Loucy (cell line): ENCODE measurements at regions not wholly inside any gene's neighbourhood (a gene's known extent, or its start where the extent isn't known, plus 50 kb on each side); places are given as distances from the start of the nearest gene placed in this dataset.

Source experiments
- H2AFZ ChIP-seq: fragments of 200-600 bp; sonication (generic); 2 replicates; pipeline ENCODE4 v1.6.0; 2016; ENCODE audit warnings: antibody characterized with exemption, mild to moderate bottlenecking, low read length, moderate library complexity
- H3F3A ChIP-seq: fragments of 200-600 bp; 2 replicates; pipeline ENCODE4 v1.6.0; 2016; ENCODE audit warnings: antibody characterized with exemption, low read depth, mild to moderate bottlenecking
- H3K27me3 ChIP-seq: fragments of 200-600 bp; sonication (generic); 2 replicates; pipeline ENCODE4 v1.6.1; 2014; ENCODE audit warnings: low read length, mild to moderate bottlenecking; ENCODE audit not compliant: insufficient read depth, poor library complexity, severe bottlenecking
- H3K36me3 ChIP-seq: fragments of 200-600 bp; sonication (generic); 2 replicates; pipeline ENCODE4 v1.6.1; 2016; ENCODE audit warnings: low read length; ENCODE audit not compliant: insufficient read depth
- H3K4me1 ChIP-seq: fragments of 200-600 bp; sonication (generic); 2 replicates; pipeline ENCODE4 v1.5.1; 2014; ENCODE audit warnings: low read length, mild to moderate bottlenecking; ENCODE audit not compliant: insufficient read depth, poor library complexity, severe bottlenecking
- H3K4me2 ChIP-seq: fragments of 200-600 bp; sonication (generic); 2 replicates; pipeline ENCODE4 v1.6.0; 2014; ENCODE audit warnings: antibody characterized with exemption, low read length, low read depth, mild to moderate bottlenecking; ENCODE audit not compliant: poor library complexity, severe bottlenecking
- H3K4me3 ChIP-seq: fragments of 200-600 bp; sonication (generic); 2 replicates; pipeline ENCODE4 v1.5.1; 2014; ENCODE audit warnings: low read length, mild to moderate bottlenecking, mixed read lengths; ENCODE audit not compliant: poor library complexity, severe bottlenecking
- H3K79me2 ChIP-seq: fragments of 200-600 bp; sonication (generic); 2 replicates; pipeline ENCODE4 v1.6.1; 2014; ENCODE audit warnings: low read length; ENCODE audit not compliant: insufficient read depth
- H3K9ac ChIP-seq: fragments of 200-600 bp; sonication (generic); 2 replicates; pipeline ENCODE4 v1.6.0; 2014; ENCODE audit warnings: mild to moderate bottlenecking, low read depth, low read length, moderate library complexity; ENCODE audit not compliant: poor library complexity, severe bottlenecking
- H3K9me2 ChIP-seq: fragments of 200-600 bp; sonication (generic); replicated peaks from 2 replicates; pipeline ENCODE4 v1.6.1; 2016; ENCODE audit warnings: low read depth, low read length, mixed read lengths
- H3K9me3 ChIP-seq: fragments of 200-600 bp; sonication (generic); 2 replicates; pipeline ENCODE4 v1.6.1; 2014; ENCODE audit warnings: mild to moderate bottlenecking, antibody characterized with exemption, low read length, low read depth; ENCODE audit not compliant: insufficient read depth
- H4K20me1 ChIP-seq: fragments of 200-600 bp; sonication (generic); 2 replicates; pipeline ENCODE4 v1.6.0; 2014; ENCODE audit warnings: antibody characterized with exemption, low read length, mild to moderate bottlenecking; ENCODE audit not compliant: insufficient read depth, poor library complexity, severe bottlenecking
- EZH2phosphoT487 ChIP-seq: fragments of 200-600 bp; IDR thresholded peaks from 2 replicates; pipeline ENCODE4 v1.6.1; 2018; ENCODE audit warnings: antibody characterized with exemption, mild to moderate bottlenecking, moderate library complexity, borderline replicate concordance
- TF ChIP-seq, protein P1 (sequence below): fragments of 200-600 bp; sonication (generic); conservative IDR thresholded peaks from 2 replicates; pipeline ENCODE4 v1.5.1; 2014; ENCODE audit warnings: mild to moderate bottlenecking, antibody characterized with exemption, low read length

DNA sequence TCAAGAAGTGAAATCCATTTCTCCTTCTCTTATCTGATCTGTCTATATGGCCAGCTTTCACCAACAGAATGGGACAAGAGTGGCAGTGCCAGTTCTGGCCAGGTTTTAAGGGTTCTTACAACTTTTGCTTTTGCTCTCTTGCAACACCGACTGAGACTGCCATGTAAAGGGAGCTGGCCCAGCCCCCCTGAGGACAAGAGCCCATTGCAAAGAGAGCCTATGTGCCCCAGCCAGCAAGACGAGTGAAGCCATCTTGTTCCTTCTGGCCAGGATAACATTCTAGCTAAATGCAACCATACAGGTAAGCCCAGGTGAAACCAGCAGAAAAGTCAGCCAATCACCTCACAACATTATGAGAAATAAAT lies 101.0 kb upstream of the RND3 start:
- TF ChIP-seq EZH2phosphoT487 = no peak
- TF ChIP-seq, protein P1, sequence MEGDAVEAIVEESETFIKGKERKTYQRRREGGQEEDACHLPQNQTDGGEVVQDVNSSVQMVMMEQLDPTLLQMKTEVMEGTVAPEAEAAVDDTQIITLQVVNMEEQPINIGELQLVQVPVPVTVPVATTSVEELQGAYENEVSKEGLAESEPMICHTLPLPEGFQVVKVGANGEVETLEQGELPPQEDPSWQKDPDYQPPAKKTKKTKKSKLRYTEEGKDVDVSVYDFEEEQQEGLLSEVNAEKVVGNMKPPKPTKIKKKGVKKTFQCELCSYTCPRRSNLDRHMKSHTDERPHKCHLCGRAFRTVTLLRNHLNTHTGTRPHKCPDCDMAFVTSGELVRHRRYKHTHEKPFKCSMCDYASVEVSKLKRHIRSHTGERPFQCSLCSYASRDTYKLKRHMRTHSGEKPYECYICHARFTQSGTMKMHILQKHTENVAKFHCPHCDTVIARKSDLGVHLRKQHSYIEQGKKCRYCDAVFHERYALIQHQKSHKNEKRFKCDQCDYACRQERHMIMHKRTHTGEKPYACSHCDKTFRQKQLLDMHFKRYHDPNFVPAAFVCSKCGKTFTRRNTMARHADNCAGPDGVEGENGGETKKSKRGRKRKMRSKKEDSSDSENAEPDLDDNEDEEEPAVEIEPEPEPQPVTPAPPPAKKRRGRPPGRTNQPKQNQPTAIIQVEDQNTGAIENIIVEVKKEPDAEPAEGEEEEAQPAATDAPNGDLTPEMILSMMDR = no peak
- Histone ChIP-seq H3K9me2 (no peaks in the 10 kb centered on the region), H3K36me3 (no peaks in the 10 kb centered on the region), H3K79me2 (no peaks in the 10 kb centered on the region), H3K4me1 (no peaks in the 10 kb centered on the region), H3K4me3 (no peak overlapping the region), H3K9me3 (no peaks in the 10 kb centered on the region), H3K9ac (no peak overlapping the region), H4K20me1 (no peaks in the 10 kb centered on the region), H2AFZ (no peak overlapping the region), H3F3A (no peaks in the 10 kb centered on the region), H3K27me3 (no peaks in the 10 kb centered on the region), H3K4me2 (no peak overlapping the region)

DNA sequence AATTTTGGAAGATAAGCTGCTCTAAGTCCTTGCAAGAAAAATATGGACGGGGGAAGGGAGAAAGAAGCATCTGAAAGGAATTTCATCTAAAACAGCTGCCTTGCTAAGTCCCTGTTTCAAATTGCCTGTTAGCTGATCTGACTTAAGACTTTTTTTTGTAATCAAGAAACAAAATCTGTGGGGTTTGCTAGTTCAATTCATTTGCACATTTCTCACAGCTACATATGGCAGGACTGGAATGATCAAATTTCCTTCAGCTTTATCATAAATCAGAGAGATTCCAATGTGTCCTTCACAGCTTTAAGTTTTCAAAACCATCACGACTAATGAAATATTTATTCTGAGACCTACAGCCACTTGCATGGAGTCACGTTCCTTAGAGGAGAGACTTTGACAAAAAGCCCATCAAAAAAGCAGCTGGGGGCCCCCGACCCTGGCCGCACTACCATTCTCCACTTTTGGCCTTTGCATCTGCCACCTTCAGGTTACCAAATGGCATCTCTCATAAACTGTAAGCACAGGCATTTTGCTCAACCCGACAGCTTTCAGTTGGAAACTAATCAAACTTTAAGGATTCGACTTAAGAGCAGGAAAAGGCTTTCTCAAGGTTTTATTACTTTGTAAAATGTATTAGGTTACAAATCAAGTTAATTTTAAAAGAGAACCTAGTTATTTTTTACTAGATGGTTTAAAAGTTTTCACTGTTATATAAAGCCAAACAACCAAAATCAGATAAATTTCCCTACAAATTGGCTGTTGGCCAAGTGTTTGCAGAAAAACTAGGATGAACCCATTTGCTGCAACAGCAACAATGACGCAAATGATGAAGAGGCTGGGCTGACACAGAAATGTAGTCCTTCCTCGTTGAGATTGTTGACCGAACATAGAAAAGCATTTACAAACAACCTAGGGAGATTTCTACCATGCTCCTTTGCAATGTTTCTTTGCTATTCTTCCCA lies 100.4 kb upstream of the RND3 start:
- Histone ChIP-seq H3K9me3 (no peaks in the 10 kb centered on the region), H3K4me2 (no peak overlapping the region), H3K4me1 (no peaks in the 10 kb centered on the region), H3K9me2 (no peaks in the 10 kb centered on the region), H3K36me3 (no peaks in the 10 kb centered on the region), H3F3A (no peaks in the 10 kb centered on the region), H3K9ac (no peak overlapping the region), H3K27me3 (no peaks in the 10 kb centered on the region), H2AFZ (no peak overlapping the region), H3K79me2 (no peaks in the 10 kb centered on the region), H3K4me3 (no peak overlapping the region), H4K20me1 (no peaks in the 10 kb centered on the region)
- no peak for TF ChIP-seq EZH2phosphoT487
- TF ChIP-seq, protein P1 = no peak

DNA sequence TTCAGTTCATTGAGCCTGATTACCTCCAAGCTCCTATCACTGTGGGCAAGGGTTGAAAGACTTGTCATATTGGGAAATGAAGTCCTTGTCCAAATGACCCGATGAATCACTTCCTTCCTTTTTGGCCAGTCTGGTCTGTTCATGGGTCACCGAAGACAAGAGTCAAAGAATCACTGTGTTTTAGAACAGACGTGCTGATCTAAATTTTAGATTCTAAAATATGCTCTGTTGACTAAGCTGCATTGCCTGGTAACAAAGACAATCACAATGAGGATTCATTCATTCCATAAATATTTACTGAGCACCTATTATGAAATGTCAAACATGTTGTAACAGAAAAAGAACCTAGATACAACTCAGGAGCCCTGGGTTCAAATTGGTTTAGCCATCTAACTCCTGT lies 99.4 kb upstream of the RND3 start:
- H3K4me2 ChIP-seq = no peak overlapping the region
- H2AFZ ChIP-seq = no peak overlapping the region
- no peak for TF ChIP-seq EZH2phosphoT487
- TF ChIP-seq, protein P1 = no peak
- H3K27me3 ChIP-seq = no peaks in the 10 kb centered on the region
- H3K4me1 ChIP-seq = no peaks in the 10 kb centered on the region
- no peaks in the 10 kb centered on the region for H3K9me2 ChIP-seq
- no peak overlapping the region for H3K9ac ChIP-seq
- no peaks in the 10 kb centered on the region for H4K20me1 ChIP-seq
- no peaks in the 10 kb centered on the region for H3F3A ChIP-seq
- no peaks in the 10 kb centered on the region for H3K79me2 ChIP-seq
- H3K9me3 ChIP-seq = no peaks in the 10 kb centered on the region
- H3K4me3 ChIP-seq = no peak overlapping the region
- H3K36me3 ChIP-seq = no peaks in the 10 kb centered on the region
